Inferior parietal cortex (tissue), 1 donor: ENCODE measurements at regions not wholly inside any gene's neighbourhood (a gene's known extent, or its start where the extent isn't known, plus 50 kb on each side); places are given as distances from the start of the nearest gene placed in this dataset.
"Not testable (repeated sequence)": the region's sequence is repeated elsewhere in the genome, so short reads cannot be mapped to it uniquely, and the experiment has no call there.

ENCODE experiments used
- DNase-seq: peaks from one replicate; pipeline ENCODE4 v3.0.0-alpha.2; 2016; ENCODE audit errors: extremely low spot score

DNA sequence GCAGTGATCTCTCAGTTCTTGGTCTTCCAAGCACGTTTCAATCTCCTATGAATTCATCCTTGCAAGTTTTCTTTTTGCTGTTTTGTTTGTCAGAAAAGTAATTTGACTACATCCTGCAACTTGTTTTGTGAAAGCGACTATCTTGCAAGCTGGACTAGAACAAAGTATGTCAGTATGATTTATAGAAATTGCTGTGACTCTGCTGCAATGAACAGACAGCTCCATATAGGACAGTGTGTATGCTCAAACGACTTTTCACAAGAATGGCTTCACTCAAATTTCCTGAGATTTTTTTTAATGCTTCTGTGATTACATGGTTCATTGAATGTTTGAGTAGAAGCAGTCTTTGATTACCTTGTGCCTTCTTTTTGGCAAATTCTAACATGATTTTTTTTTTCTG lies 123.5 kb upstream of the TRHDE start:
- DNase-seq: no peak

DNA sequence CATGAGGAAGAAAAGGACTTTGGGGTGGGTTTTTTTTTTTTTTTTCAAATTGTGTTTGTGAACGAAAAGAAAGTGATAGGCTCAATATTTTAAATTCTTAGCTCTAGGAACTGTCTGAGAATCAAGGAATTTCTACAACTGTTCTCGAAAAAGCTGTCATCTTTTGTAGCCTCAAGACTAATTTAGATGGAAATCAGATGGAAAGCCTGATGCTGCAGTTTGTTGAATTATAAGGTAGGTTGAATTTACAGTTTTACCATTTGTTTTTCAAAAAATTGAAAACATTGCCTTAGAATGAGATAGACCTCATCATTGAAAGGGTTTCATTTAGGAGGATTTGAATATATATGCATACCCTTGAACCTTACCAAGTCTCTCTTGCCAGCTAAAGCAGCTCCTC lies 109.3 kb upstream of the TRHDE start:
- no peak for DNase-seq

DNA sequence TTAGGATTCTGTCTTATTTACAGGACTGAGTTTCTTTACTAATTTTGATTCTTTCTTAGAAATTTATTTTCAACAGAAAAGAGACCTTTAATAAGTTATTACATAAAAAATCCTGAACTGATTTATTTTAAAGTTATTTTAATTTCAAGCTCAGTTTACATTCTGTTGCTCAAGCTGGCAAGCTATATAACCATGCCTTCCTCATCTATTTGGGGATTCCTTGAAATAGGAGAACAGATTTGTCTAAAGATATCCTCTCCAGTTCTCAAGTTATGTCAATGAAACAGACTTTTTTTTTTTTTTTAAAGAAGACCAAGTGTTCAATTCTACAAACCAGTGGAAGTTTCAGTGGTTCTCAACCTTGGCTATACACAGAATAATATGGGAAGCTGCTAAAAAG lies 103.3 kb upstream of the TRHDE start:
- DNase-seq: no peak

DNA sequence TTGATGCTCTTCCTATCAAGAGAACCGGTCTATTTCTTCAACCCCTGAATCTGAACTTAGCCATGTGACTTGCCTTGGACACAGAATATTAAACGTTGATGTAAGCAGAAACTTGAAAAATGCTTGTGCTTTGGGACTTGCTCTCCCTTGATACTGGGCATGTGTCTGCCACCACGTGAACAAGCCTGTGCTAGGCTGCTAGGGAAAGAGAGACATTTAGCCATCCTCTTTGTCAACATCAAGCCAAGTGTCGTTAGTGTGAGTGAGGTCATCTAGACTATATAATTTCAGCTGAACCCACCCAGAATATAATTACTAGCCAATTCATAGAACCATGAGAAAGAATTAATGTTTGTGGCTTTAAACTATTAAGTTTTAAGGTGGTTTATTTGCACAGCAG lies 98.2 kb upstream of the TRHDE start:
- no peak for DNase-seq

- no peak for DNase-seq
Measured at GRCh38 chr12:72178244-72178643, 93.9 kb upstream of the TRHDE start.

GRCh38 chr12:72178871-72179270 lies 93.3 kb upstream of the TRHDE start:
- no peak for DNase-seq

DNA sequence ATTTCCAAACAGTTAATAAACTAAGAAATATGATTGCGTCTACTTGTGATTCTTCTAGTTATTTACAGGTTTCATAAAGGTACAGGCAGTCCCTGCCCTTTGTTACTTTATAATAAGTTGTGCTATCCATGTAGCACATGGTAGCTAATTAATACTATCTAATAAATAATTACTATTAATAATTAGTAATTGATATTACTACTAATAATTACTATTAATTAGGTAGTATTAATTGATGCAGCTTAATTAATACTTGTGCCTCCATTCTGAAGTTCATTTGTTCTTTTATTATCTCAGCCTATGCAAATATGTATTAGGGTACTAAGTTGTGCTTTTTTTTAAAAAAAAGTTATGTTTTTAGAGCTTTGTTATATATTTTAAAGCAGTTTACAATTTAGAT lies 92.3 kb upstream of the TRHDE start:
- DNase-seq: no peak

DNA sequence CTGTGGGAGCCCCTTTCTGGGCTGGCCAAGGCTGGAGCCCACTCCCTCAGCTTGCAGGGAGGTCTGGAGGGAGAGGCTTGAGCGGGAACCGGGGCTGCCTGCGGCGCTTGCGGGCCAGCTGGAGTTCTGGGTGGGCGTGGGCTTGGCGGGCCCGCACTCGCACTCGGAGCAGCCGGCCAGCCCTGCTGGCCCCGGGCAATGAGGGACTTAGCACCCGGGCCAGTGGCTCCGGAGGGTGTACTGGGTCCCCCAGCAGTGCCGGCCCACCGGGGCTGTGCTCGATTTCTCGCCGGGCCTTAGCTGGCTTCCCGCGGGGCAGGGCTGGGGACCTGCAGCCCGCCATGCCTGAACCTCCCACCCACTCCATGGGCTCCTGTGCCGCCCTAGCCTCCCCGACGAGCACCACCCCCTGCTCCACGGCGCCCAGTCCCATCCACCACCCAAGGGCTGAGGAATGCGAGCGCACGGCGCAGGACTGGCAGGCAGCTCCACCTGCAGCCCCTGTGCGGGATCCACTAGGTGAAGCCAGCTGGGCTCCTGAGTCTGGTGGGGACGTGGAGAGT lies 87.1 kb upstream of the TRHDE start:
- not testable (repeated sequence) for DNase-seq

GRCh38 chr12:72189266-72189665 lies 82.9 kb upstream of the TRHDE start:
- no peak for DNase-seq

- no peak for DNase-seq
Measured at GRCh38 chr12:72191761-72192160, 80.4 kb upstream of the TRHDE start.

- DNase-seq: no peak
Measured at GRCh38 chr12:72197790-72198189, 74.4 kb upstream of the TRHDE start.

DNA sequence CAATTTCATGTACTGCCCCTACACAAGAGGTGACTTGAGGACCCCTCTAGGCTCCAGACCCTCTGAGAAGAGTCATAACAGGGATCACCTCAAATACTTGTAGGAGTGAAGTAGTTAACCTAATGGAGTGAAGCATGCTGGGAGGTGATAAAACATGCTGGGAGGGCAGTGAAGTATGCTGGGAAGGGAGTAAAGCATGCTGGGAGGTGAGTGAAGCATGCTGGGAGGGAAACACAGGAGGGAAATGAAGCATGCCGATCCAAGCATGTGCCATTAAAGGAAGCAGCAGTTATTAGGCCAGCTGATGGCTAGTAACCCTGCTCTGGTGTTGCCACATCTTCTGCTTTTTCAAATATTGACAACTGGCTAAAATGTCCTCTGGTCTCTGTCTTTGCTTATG lies 70.7 kb upstream of the TRHDE start:
- no peak for DNase-seq

DNA sequence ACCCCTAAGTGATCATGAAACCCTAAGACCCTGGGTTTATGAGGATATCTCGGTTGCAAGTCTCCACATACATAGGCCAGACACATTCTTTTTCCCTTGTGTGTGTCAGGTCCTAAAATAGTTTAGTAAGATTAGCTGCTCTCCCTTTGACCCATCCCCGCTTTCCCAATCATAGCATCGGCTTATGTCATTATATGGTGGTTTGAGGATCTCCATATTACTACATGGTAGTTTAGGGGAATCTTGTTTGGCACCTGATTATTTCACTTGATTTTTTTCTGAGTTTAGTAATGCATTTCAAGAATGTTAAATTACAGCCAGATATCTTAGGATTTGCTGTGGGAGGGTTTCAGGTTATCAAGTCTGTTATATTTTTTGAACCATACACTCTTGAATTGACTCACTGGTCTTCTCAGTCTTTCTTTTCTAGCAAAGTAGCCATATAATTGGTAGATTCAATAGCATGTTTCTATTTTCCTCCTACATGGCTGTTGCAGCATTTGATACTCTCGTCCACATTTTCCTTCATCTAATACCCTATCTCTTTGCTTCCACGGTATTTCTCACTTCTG lies 68.3 kb upstream of the TRHDE start:
- DNase-seq: no peak

GRCh38 chr12:72207079-72207478 lies 65.1 kb upstream of the TRHDE start:
- DNase-seq: no peak

DNA sequence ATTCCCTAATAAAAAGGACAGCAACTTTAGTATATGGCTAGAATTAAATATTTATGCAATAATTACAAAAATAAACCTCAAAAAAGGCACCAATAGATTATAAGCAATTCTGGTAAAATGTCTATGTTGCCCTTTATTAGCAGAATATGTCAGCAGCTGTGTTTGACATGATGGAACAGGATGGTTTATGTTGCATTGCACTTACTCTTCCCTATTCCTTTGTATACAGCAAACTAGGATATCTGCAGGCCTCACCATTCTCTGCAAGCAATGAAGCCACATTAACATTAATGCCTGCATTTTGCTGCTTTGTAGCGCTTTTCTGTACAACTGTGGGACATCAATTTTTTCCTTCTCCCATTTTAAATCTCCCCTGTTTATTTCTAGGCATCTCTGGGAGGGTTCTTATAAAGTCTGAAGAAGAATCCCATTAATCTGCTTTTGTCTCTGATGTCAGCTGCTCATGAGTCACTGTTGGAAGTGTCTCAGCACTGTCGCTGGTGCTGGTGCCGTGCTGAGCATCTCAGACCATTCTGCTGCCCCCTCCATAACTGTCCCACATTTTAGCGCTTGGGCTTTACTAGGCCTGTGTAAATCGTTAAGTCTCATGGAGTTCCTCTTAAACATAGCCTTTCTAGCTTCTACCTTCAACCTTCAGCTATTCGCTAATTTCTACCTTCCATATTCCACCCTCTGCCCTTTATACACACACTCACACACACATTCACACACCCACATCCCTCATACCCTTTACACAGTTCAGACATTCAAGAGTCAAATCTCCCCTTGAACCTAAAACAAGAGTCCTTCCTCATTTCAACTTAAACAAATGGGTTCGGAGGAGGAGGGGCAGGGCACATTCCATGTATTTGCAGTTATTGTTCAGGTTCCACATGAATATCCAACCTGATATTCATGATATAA lies 64.4 kb upstream of the TRHDE start:
- DNase-seq: peak; percentile 25

DNA sequence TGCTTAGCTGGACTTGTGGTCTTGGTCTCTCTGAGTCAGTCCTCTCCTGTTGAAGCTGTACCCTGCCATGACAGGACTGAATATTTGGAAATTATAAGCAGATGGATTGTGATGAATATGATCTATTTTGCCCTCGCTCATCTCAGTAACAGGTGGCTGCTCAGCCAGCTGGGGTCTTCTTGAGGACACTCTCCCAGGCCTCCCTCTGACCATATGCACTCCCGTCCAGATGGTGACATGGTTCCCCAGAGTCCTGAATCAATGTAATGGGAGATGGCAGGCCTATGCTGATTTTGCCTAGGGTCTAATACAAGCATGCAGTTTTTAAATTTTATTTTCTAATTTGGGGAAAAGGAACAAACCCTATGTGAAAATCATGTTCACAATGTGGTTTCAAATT lies 63.1 kb upstream of the TRHDE start:
- no peak for DNase-seq

DNA sequence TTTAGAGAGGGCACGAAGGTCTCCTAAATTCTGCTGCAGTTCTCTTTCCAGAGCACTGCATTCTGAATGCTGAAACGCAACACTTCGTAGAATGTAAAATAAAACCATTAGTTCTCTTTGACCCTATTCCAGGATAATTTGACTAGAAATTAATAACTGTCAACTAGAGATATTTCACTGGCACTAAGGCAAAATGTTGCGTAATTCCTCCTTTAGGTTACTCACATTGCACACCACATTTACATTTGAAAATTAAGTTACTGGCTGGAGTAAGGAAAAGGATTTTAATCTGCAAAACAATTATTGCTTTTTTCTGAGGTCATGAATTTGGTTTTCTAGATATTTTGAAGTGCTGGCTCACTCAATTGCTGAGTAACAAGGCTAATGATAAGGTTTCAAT lies 58.0 kb upstream of the TRHDE start:
- no peak for DNase-seq

- DNase-seq: not testable (repeated sequence)
Measured at GRCh38 chr12:72215287-72215686, 56.9 kb upstream of the TRHDE start.

DNA sequence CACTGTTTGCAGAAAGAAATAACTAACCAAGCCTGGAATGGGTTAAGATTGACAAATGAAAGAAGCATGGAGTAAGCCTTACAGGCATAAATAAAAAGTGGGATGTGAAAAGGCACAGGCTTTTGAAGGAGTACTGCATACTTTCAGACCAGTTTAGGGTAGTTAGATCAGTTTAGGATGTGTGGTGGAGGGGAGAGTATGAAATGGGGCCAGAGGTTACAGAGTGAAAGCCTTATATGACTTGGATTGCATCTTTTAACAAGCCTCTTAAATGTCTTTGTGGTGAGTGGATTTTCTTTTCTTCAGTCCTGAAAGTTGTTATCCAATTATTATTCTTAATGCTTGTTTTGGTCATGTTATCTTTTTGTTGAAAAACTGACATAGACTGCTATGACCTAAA lies 52.2 kb upstream of the TRHDE start:
- no peak for DNase-seq
